IPS-18a (cell line): ENCODE measurements at regions not wholly inside any gene's neighbourhood (a gene's known extent, or its start where the extent isn't known, plus 50 kb on each side); places are given as distances from the start of the nearest gene placed in this dataset.

Experiments used
- H3K27ac ChIP-seq: one replicate; pipeline ENCODE4 v1.5.1; 2013; ENCODE audit warnings: low read length
- H3K27me3 ChIP-seq: one replicate; pipeline ENCODE4 v1.6.1; 2013; ENCODE audit warnings: mild to moderate bottlenecking, low read length; ENCODE audit not compliant: control insufficient read depth, insufficient read depth
- H3K36me3 ChIP-seq: one replicate; pipeline ENCODE4 v1.6.1; 2013; ENCODE audit warnings: low read depth, low read length; ENCODE audit not compliant: control insufficient read depth
- H3K4me1 ChIP-seq: one replicate; pipeline ENCODE4 v1.6.1; 2013; ENCODE audit warnings: low read depth, low read length; ENCODE audit not compliant: control insufficient read depth
- H3K4me3 ChIP-seq: one replicate; pipeline ENCODE4 v1.5.1; 2013; ENCODE audit warnings: low read length
- H3K9ac ChIP-seq: one replicate; pipeline ENCODE4 v1.6.1; 2013; ENCODE audit warnings: mild to moderate bottlenecking, low read length, moderate library complexity
- H3K9me3 ChIP-seq: one replicate; pipeline ENCODE4 v1.6.1; 2013; ENCODE audit warnings: low read depth, low read length; ENCODE audit not compliant: control insufficient read depth

DNA sequence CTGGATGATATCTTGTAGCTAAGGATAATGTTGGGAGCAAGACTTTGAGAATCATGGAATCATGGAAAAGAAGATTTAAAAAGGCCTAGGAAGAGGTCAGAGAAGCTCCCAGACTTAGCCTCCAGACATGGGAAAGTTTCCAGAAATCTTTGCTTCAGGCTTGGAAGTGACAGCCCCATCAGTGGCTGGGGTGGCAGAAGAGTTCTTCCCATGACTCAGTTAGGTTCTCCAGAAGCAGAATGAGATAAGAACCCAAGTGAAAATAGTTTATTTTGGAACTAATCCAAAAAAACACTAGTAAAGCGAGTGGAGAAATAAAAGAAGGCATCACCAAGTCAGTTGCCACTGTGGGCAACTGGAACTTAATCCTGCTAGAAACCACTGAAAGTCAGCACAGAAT is 506.9 kb downstream of the MID1IP1 start:
- H3K9ac ChIP-seq = no peak overlapping the region

DNA sequence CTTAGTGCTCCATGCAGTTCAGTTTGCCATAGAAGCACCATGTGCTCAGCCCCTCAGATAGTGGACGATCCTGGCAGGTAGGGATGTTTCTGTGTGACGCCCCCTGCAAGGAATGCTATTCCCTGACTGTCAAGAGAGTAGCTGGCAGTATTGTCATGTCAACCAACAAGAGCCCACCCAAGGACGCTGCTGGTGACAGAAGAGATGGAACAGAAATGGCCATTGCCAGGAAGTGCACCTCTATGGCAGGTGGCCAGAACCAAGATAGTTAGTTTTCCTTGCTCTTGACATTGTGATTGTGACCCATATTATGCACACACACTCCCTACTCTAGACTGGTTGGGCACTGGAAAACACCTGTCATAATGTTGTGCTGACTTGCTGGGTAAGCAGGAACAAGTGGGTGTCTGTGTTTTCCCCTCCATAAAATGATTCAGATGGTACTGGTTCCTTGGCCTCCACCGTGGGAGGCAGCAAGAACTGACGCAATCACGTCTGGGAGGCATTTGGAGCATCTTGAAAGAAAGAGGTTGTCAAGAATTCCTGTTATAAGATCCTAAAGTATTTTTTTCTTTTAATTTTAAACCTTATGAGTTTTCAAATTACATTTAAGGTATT is 507.9 kb downstream of the MID1IP1 start:
- Histone ChIP-seq H3K4me3 (no peak overlapping the region), H3K9ac (no peak overlapping the region), H3K4me1 (no peaks in the 10 kb centered on the region), H3K27ac (no peak overlapping the region), H3K9me3 (peaks cover 3% of the 10 kb centered on the region), H3K36me3 (no peaks in the 10 kb centered on the region), H3K27me3 (no peaks in the 10 kb centered on the region)

More for the DNA sequence above, 506.9 kb downstream of the MID1IP1 start:
- Histone ChIP-seq H3K36me3 (no peaks in the 10 kb centered on the region), H3K9me3 (peaks cover 9% of the 10 kb centered on the region), H3K27me3 (no peaks in the 10 kb centered on the region), H3K27ac (no peak overlapping the region), H3K4me3 (no peak overlapping the region), H3K4me1 (no peaks in the 10 kb centered on the region)

DNA sequence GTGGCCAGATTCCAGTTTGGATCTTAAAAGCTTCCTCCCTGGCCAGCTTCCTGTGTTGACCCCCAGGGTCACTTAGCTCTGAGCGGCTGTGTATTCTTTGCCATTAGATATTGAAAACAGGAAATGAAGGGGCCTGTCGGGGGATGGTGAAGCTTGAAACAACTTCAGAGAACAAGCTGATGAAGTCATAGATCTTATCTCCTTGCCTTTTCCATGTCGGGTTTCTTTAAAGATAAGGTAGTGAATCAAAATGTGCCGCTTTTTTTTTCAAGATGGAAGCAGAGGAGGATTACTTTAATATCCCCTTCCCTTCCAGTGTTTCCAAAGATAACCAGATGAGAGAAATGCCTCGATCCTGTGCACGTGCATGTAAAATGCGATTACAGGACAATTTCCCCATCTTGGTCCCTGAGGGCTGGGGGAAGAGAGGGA is 508.5 kb downstream of the MID1IP1 start:
- no peaks in the 10 kb centered on the region for H3K4me1 ChIP-seq
- H3K27ac ChIP-seq = no peak overlapping the region

DNA sequence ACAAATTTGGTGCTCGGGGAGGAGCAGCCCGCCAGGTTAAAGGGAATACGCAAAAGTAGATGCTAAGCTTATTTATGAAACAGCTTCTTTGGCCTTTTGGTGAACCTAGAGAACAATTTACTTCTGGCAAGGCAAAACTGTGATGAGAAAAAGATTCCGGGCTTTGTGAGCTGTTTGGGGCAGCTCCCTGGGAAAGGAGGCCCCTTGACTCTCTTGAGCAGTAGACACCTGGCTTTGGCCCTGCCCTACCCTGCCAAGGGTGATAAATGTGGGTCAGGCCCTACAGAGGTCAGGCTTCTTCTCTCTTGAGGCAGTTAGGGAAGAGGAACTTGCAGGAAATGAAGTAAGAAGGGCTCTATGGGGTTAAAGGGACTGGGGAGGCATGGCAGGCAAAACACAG is 509.6 kb downstream of the MID1IP1 start:
- no peak overlapping the region for H3K9ac ChIP-seq
- H3K27ac ChIP-seq = no peak overlapping the region
- no peaks in the 10 kb centered on the region for H3K27me3 ChIP-seq
- no peaks in the 10 kb centered on the region for H3K36me3 ChIP-seq
- no peaks in the 10 kb centered on the region for H3K4me1 ChIP-seq
- H3K9me3 ChIP-seq = peaks cover 3% of the 10 kb centered on the region
- no peak overlapping the region for H3K4me3 ChIP-seq

More for the DNA sequence above, 508.5 kb downstream of the MID1IP1 start:
- Histone ChIP-seq H3K4me3 (no peak overlapping the region), H3K9me3 (peaks cover 3% of the 10 kb centered on the region), H3K36me3 (no peaks in the 10 kb centered on the region), H3K9ac (no peak overlapping the region), H3K27me3 (no peaks in the 10 kb centered on the region)

DNA sequence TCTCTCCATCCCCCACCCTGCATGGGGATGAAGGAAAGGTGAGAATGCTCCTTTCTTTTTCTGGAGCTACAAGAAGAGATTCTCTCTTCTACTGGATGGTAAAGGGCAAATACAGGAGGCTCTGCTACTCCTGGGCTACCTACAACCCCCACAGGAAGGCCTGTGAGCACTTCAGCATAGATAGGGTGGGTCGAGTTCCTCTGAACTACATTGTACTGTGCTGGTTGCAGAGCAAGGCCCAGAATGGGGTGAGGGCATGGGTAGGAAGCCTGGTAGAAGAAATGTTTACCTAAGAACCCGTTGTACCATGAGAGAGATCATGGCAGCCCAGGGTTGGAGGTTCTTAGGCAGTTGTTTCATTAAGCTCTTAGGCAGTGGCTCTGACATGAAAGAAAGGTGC is 510.4 kb downstream of the MID1IP1 start:
- no peak overlapping the region for H3K4me3 ChIP-seq

DNA sequence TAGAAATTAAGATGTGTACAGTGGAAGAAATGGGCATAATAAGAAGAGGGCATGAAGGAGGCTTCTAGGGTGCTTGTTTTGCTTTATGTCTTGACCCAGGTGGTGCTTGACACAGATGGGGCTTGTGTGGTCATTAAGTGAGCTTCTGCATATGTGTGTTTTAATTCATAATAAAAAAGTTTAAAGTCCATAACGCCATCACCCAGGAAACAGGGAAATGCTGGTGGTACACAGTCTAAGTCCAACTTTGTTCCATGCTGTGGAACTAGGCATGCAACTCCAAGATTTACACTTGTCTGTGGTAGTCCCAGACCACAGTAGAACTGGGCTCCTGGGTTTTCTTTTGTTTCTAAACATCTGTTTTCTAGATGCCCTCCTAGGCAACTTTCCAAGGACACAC is 511.9 kb downstream of the MID1IP1 start:
- H3K27ac ChIP-seq = no peak overlapping the region
- no peaks in the 10 kb centered on the region for H3K4me1 ChIP-seq
- no peaks in the 10 kb centered on the region for H3K27me3 ChIP-seq
- H3K9ac ChIP-seq = no peak overlapping the region
- H3K9me3 ChIP-seq = no peaks in the 10 kb centered on the region
- H3K4me3 ChIP-seq = no peak overlapping the region
- H3K36me3 ChIP-seq = no peaks in the 10 kb centered on the region

More for the DNA sequence above, 510.4 kb downstream of the MID1IP1 start:
- Histone ChIP-seq H3K4me1 (no peaks in the 10 kb centered on the region), H3K27me3 (no peaks in the 10 kb centered on the region), H3K9me3 (peaks cover 3% of the 10 kb centered on the region), H3K27ac (no peak overlapping the region), H3K36me3 (no peaks in the 10 kb centered on the region), H3K9ac (no peak overlapping the region)

DNA sequence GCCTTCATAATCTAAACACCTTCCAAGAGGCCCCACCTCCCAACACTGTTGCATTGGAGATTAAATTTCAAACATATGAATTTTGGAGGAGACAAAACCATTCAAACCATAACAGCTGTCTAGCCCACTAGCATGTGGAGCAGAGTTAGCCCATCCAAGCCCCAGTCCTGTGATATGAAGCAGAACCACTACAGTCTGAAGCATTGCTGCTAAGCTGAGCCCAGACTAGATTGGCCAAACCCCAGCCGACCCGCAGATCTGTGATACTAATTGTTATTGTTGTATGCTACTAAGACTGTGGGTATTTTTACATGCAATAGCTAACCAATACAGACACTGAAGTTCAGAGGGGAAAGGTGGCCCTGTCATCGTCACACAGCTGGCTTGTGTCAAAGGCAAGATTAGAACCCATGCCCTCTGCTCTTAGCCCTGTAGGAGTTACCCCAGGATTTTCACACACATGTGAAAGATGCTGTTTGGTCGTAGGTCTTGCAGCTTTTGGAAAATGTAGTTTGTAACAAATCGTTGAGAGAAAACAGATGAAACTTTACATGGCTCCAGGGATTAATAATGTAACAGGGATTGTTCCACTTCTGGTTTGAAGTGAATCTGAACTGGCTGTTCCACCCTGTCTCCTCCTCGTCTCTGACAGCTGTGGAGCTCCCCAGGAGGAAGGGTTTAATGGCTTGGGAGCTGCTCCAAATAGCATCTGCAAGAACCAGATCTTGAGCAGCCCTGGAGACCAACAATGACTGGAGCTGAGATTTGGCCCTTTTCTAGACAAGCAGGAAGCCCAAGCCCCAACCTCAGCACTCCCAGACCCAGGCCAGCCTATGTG is 517.5 kb downstream of the MID1IP1 start:
- Histone ChIP-seq H3K27ac (no peak overlapping the region), H3K27me3 (no peaks in the 10 kb centered on the region), H3K4me1 (no peaks in the 10 kb centered on the region), H3K9ac (no peak overlapping the region), H3K36me3 (no peaks in the 10 kb centered on the region), H3K4me3 (no peak overlapping the region), H3K9me3 (peaks cover 8% of the 10 kb centered on the region)

DNA sequence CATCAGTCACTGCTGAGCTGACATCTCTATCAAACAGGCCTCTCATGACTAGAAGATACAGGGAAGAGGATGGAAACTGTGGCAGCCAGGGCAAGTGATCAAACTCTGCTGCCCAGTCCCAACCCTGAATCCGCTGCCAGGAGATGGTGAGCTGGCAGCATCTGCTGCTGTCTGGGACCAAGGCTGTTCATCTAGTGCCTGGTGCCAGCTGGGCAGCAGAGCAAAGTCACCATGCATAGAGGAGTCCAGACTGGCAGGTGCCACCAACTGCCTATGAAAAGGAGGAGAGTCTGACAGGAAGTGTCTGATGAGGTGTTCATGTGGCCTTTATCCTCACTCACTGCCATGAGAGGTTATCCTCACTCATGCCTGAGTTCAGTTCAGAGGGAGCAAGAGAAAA is 518.9 kb downstream of the MID1IP1 start:
- H3K9ac ChIP-seq = no peak overlapping the region
- no peak overlapping the region for H3K27ac ChIP-seq
- peaks cover 8% of the 10 kb centered on the region for H3K9me3 ChIP-seq
- H3K4me3 ChIP-seq = no peak overlapping the region
- no peaks in the 10 kb centered on the region for H3K27me3 ChIP-seq
- H3K4me1 ChIP-seq = no peaks in the 10 kb centered on the region
- H3K36me3 ChIP-seq = no peaks in the 10 kb centered on the region

DNA sequence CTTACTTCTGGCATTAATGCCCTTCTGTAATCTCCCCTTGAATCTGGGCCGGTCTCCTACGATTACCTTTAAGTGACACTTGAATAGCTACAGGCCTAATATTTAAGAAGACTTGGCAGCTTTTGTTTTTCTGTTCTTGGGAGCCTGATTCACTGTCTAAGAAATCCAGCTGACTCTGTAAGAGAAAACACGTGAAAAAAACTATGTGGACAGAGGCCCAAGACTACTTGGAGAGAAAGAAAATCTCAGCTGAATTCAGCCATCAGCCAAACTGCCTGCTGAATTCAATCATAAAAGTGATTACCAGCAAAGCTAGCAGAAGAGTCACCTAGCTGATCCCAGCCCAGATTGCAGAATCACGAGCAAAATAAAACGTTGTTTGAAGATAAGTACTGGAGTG is 521.2 kb downstream of the MID1IP1 start:
- no peak overlapping the region for H3K27ac ChIP-seq
- H3K4me3 ChIP-seq = no peak overlapping the region
- H3K9ac ChIP-seq = no peak overlapping the region
- H3K27me3 ChIP-seq = no peaks in the 10 kb centered on the region
- H3K36me3 ChIP-seq = no peaks in the 10 kb centered on the region
- H3K9me3 ChIP-seq = peaks cover 8% of the 10 kb centered on the region
- H3K4me1 ChIP-seq = no peaks in the 10 kb centered on the region

DNA sequence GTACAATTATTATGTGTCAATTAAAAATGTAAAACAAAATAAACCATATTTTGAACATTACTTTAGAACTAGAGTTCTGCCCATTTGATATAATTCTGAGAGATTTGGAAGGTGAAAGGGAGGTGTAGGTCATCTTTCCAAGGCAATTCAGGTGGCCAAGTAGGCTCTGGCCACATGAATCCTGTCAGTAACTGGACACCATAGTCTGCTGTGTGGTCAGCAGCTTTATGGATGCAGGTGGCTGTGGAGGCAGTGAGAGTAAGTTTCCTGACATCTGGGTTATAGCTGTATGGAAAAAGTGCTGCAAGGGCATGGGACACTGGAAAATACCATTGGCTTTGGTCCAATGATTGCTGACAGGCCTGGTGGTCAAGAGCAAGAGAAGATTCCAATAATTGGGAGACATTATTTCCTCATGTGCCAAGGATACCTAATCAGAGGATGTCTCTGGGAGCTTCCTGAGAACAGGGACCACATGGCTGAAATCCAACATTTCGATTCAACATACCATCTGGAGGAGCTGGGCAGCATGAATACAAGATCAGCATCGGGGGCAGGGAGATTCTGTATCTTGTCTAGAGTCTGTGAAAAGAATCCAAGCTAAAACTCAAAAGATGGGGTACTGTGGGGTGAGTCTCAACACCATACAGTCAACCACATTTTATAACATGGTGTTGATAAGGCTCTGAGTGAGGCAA is 523.1 kb downstream of the MID1IP1 start:
- H3K27me3 ChIP-seq = no peaks in the 10 kb centered on the region
- H3K4me3 ChIP-seq = no peak overlapping the region
- H3K9me3 ChIP-seq = peaks cover 15% of the 10 kb centered on the region
- no peaks in the 10 kb centered on the region for H3K36me3 ChIP-seq
- no peak overlapping the region for H3K27ac ChIP-seq
- no peaks in the 10 kb centered on the region for H3K4me1 ChIP-seq
- no peak overlapping the region for H3K9ac ChIP-seq

DNA sequence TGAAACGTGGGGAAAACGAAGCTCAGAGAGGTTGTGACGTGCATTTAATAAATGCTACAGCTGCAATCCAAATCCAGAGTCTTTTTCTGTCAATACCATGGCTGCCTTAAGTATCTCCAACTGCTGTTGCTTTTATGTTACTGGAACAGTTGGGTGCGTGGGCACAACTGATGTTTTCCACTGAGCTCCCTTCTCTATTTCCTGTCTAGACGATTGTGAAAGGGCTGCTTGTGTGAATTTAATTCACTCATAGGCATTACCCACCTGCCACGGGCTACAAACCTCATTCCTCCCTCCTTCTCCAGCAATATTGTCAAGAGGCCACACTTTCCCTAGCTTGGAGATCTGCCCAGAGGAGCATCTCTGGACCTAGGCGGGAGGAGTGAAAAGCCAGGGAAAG is 526.0 kb downstream of the MID1IP1 start:
- Histone ChIP-seq H3K9me3 (peaks cover 7% of the 10 kb centered on the region), H3K36me3 (no peaks in the 10 kb centered on the region), H3K4me3 (no peak overlapping the region), H3K4me1 (no peaks in the 10 kb centered on the region), H3K27ac (no peak overlapping the region), H3K9ac (no peak overlapping the region), H3K27me3 (no peaks in the 10 kb centered on the region)
